A549 (cell line): ENCODE measurements at regions not wholly inside any gene's neighbourhood (a gene's known extent, or its start where the extent isn't known, plus 50 kb on each side); places are given as distances from the start of the nearest gene placed in this dataset.

Experiments
- ATAC-seq, 2 experiments: fragments of 200-7000 bp in 1 of 2; fragments of >200 bp in 1 of 2; cut with Nextera tagmentation in 1 of 2; cut with Tn5 transposase in 1 of 2; 3 replicates each; pipeline versions ENCODE4 v1.8.0 to v1.9.1; 2018 to 2020; ENCODE audit warnings: mild to moderate bottlenecking in 1 of 2, moderate library complexity in 1 of 2
- CTCF ChIA-PET: fragments of 300-600 bp; sonication (Branson Sonifier 250); formaldehyde crosslinking; extraction: SDS; loops from one replicate; lab custom pipeline; 2021; ENCODE audit warnings: antibody characterized with exemption, inconsistent platforms; lab: Yijun Ruan, JAX
- POLR2A ChIA-PET: fragments of 350-600 bp; formaldehyde crosslinking; extraction: SDS; loops from one replicate; lab custom pipeline; 2021; ENCODE audit warnings: antibody characterized with exemption, inconsistent platforms; lab: Yijun Ruan, JAX
- DNase-seq, 2 experiments: peaks; one replicate each; pipeline versions ENCODE4 v3.0.0 to v3.0.0-alpha.2; 2011 to 2016; ENCODE audit warnings: low read depth in 1 of 2, low spot score in 1 of 2
- FAIRE-seq: peaks from 2 replicates; lab custom pipeline; 2011; peaks lifted over from hg19 to GRCh38; lab: Jason Lieb, UNC
- H3K27ac ChIP-seq, 2 experiments: fragments of >200 bp; sonication (Bioruptor Twin); formaldehyde crosslinking; 3 replicates each; pipeline ENCODE4 v1.5.1; 2016 to 2017
- H3K4me1 ChIP-seq: fragments of >200 bp; sonication (Bioruptor Twin); formaldehyde crosslinking; 3 replicates; pipeline ENCODE4 v1.6.1; 2016
- H3K4me2 ChIP-seq: fragments of >200 bp; sonication (Bioruptor Twin); formaldehyde crosslinking; 3 replicates; pipeline ENCODE4 v1.6.1; 2016
- H3K4me3 ChIP-seq: fragments of >200 bp; sonication (Bioruptor Twin); formaldehyde crosslinking; 3 replicates; pipeline ENCODE4 v1.5.1; 2016
- H3K9me3 ChIP-seq: fragments of >200 bp; sonication (Bioruptor Twin); formaldehyde crosslinking; 3 replicates; pipeline ENCODE4 v1.6.1; 2016
- ATOH8 ChIP-seq: fragments of 250-450 bp; sonication (Bioruptor Pico); IDR thresholded peaks from 2 replicates; pipeline ENCODE4 v1.5.0; 2020; ENCODE audit warnings: low read depth, mild to moderate bottlenecking, moderate library complexity
- BCL3 ChIP-seq: fragments of >200 bp; sonication (Bioruptor Twin); formaldehyde crosslinking; IDR thresholded peaks from 3 replicates; pipeline ENCODE4 v1.6.1; 2016
- CBX2 ChIP-seq: fragments of 200-600 bp; sonication (generic); IDR thresholded peaks from 2 replicates; pipeline ENCODE4 v1.6.1; 2016; ENCODE audit warnings: low read depth, mild to moderate bottlenecking, borderline replicate concordance
- CBX8 ChIP-seq: fragments of 200-600 bp; sonication (generic); IDR thresholded peaks from 2 replicates; pipeline ENCODE4 v1.6.1; 2016
- CHD4 ChIP-seq: fragments of 200-600 bp; sonication (generic); IDR thresholded peaks from 2 replicates; pipeline ENCODE4 v1.6.1; 2016; ENCODE audit warnings: antibody characterized with exemption, mild to moderate bottlenecking, borderline replicate concordance
- EP300 ChIP-seq, 2 experiments: fragments of >200 bp; sonication (Bioruptor Twin); formaldehyde crosslinking; IDR thresholded peaks; 2 replicates in 1 of 2; 3 replicates in 1 of 2; pipeline ENCODE4 v1.6.1; 2016 to 2017
- ESRRA ChIP-seq: fragments of 150-350 bp; IDR thresholded peaks from 2 replicates; pipeline ENCODE4 v1.6.1; 2014; ENCODE audit warnings: mild to moderate bottlenecking, low read length, borderline replicate concordance
- FOXS1 ChIP-seq: fragments of 250-450 bp; sonication (Bioruptor Pico); IDR thresholded peaks from 2 replicates; pipeline ENCODE4 v1.5.0; 2020; ENCODE audit warnings: mild to moderate bottlenecking, moderate library complexity
- HDAC2 ChIP-seq: fragments of 200-600 bp; sonication (generic); IDR thresholded peaks from 2 replicates; pipeline ENCODE4 v1.6.1; 2016
- HES2 ChIP-seq: fragments of >200 bp; sonication (Bioruptor Twin); formaldehyde crosslinking; IDR thresholded peaks from 2 replicates; pipeline ENCODE4 v1.6.1; 2016
- HOXB5 ChIP-seq: fragments of 250-450 bp; sonication (Bioruptor Pico); IDR thresholded peaks from 2 replicates; pipeline ENCODE4 v1.5.0; 2020; ENCODE audit warnings: mild to moderate bottlenecking, moderate library complexity
- JUN ChIP-seq, 2 experiments: fragments of >200 bp; sonication (Bioruptor Twin); formaldehyde crosslinking; IDR thresholded peaks; 2 replicates in 1 of 2; 3 replicates in 1 of 2; pipeline ENCODE4 v1.6.1; 2016 to 2017
- JUNB ChIP-seq: fragments of >200 bp; sonication (Bioruptor Twin); formaldehyde crosslinking; IDR thresholded peaks from 2 replicates; pipeline ENCODE4 v1.6.1; 2016
- MAFK ChIP-seq: fragments of 450-650 bp; IDR thresholded peaks from 2 replicates; pipeline ENCODE4 v1.6.1; 2014; ENCODE audit not compliant: partially characterized antibody
- MAZ ChIP-seq: fragments of 150-350 bp; IDR thresholded peaks from 2 replicates; pipeline ENCODE4 v1.6.1; 2014; ENCODE audit warnings: antibody characterized with exemption, low read depth, low read length, borderline replicate concordance
- NFE2L2 ChIP-seq: fragments of 150-350 bp; conservative IDR thresholded peaks from 2 replicates; pipeline ENCODE4 v1.6.1; 2014; ENCODE audit warnings: low read length
- PHF8 ChIP-seq: fragments of 200-600 bp; sonication (generic); IDR thresholded peaks from 2 replicates; pipeline ENCODE4 v1.6.1; 2016; ENCODE audit warnings: low read depth, mild to moderate bottlenecking, antibody characterized with exemption, moderate library complexity, borderline replicate concordance
- POLR2A ChIP-seq: IDR thresholded peaks from 2 replicates; pipeline ENCODE4 v1.6.1; 2012; ENCODE audit warnings: mild to moderate bottlenecking, low read length
- POLR2AphosphoS2 ChIP-seq: conservative IDR thresholded peaks from 2 replicates; pipeline ENCODE4 v1.6.1; 2012; ENCODE audit warnings: low read length, improper control_type of control experiment, inconsistent platforms
- RAD21 ChIP-seq, 2 experiments: fragments of >200 bp in 1 of 2; sonication (Bioruptor Twin) in 1 of 2; formaldehyde crosslinking in 1 of 2; IDR thresholded peaks in 1 of 2; conservative IDR thresholded peaks in 1 of 2; 2 replicates in 1 of 2; 3 replicates in 1 of 2; pipeline ENCODE4 v1.6.1; 2012 to 2018; ENCODE audit warnings: inconsistent platforms in 1 of 2
- RCOR1 ChIP-seq: fragments of 150-350 bp; IDR thresholded peaks from 2 replicates; pipeline ENCODE4 v1.6.1; 2014; ENCODE audit warnings: antibody characterized with exemption, low read length, low read depth
- RNF2 ChIP-seq: fragments of 200-600 bp; sonication (generic); IDR thresholded peaks from 2 replicates; pipeline ENCODE4 v1.6.1; 2016; ENCODE audit warnings: low read depth, mild to moderate bottlenecking, antibody characterized with exemption, moderate library complexity, borderline replicate concordance
- SMC3 ChIP-seq: fragments of >200 bp; sonication (Bioruptor Twin); formaldehyde crosslinking; IDR thresholded peaks from 3 replicates; pipeline ENCODE4 v1.6.1; 2018; ENCODE audit warnings: inconsistent platforms
- SREBF2 ChIP-seq: fragments of 450-650 bp; IDR thresholded peaks from 2 replicates; pipeline ENCODE4 v1.6.1; 2014; ENCODE audit warnings: mild to moderate bottlenecking, moderate library complexity
- TFCP2L1 ChIP-seq: fragments of 250-450 bp; sonication (Bioruptor Pico); IDR thresholded peaks from 2 replicates; pipeline ENCODE4 v1.5.0; 2021; ENCODE audit warnings: mild to moderate bottlenecking
- TP53 ChIP-seq: fragments of 250-450 bp; sonication (Bioruptor Pico); IDR thresholded peaks from 2 replicates; pipeline ENCODE4 v1.5.0; 2021; ENCODE audit warnings: mild to moderate bottlenecking, moderate library complexity
- USF2 ChIP-seq: fragments of 450-650 bp; IDR thresholded peaks from 2 replicates; pipeline ENCODE4 v1.6.1; 2014; ENCODE audit warnings: antibody characterized with exemption
- ZSCAN20 ChIP-seq: fragments of 250-450 bp; sonication (Bioruptor Pico); IDR thresholded peaks from 2 replicates; pipeline ENCODE4 v1.8.0; 2022; ENCODE audit warnings: mild to moderate bottlenecking, moderate library complexity
- WGBS: methylation state at CpG from one replicate; pipeline ENCODE4 v1.1.6; 2017; ENCODE audit errors: missing lambda C conversion rate; 5-methylcytosine and 5-hydroxymethylcytosine counted together

GRCh38 chrY:21023906-21024305 lies 268.0 kb downstream of the RPS4Y2 start:
- DNase-seq = no peak
- no peaks in the 10 kb centered on the region for H3K9me3 ChIP-seq
- FAIRE-seq = no peak
- H3K4me3 ChIP-seq = no peak overlapping the region
- no peaks in the 10 kb centered on the region for H3K4me1 ChIP-seq
- TF ChIP-seq CBX2 (no peak), ZSCAN20 (CRISPR knock-in tag) (no peak), HOXB5 (CRISPR knock-in tag) (no peak), BCL3 (no peak), MAZ (no peak), TFCP2L1 (CRISPR knock-in tag) (no peak), RCOR1 (no peak), FOXS1 (CRISPR knock-in tag) (no peak), HDAC2 (no peak), MAFK (no peak), TP53 (CRISPR knock-in tag) (no peak), NFE2L2 (no peak), HES2 (no peak)
- TF ChIP-seq, all 56 proteins: peak for 0
- WGBS = 0% methylated on average over 3 of the region's 3 CpGs
- POLR2A ChIA-PET = no interaction called here
- ATAC-seq = no peak
- H3K27ac ChIP-seq = no peak overlapping the region
- CTCF ChIA-PET = no interaction called here
- H3K4me2 ChIP-seq = no peak overlapping the region

- no peak for DNase-seq
- Histone ChIP-seq H3K4me2 (no peak overlapping the region), H3K4me3 (no peak overlapping the region), H3K27ac (no peak overlapping the region), H3K9me3 (no peaks in the 10 kb centered on the region), H3K4me1 (no peaks in the 10 kb centered on the region)
- ChIA-PET POLR2A (no interaction called here), CTCF (no interaction called here)
- FAIRE-seq = no peak
- TF ChIP-seq USF2 (no peak), SREBF2 (no peak)
- 7% methylated on average over 3 of the region's 3 CpGs for WGBS
- no peak for ATAC-seq
Observed at GRCh38 chrY:21028506-21028905, 272.6 kb downstream of the RPS4Y2 start.

GRCh38 chrY:21033363-21033762 lies 277.5 kb downstream of the RPS4Y2 start:
- 3% methylated on average over 2 of the region's 2 CpGs for WGBS
- POLR2A ChIA-PET = no interaction called here
- TF ChIP-seq RCOR1 = no peak
- no peak for TF ChIP-seq SMC3
- TF ChIP-seq HOXB5 (CRISPR knock-in tag) = no peak
- TF ChIP-seq RAD21 (conservative IDR thresholded peaks at IDR 0.05 in 1 of 2, IDR thresholded peaks at IDR 0.05 in 1 of 2) = no peak
- no peak for TF ChIP-seq POLR2AphosphoS2
- no peak for TF ChIP-seq MAFK
- TF ChIP-seq POLR2A = no peak
- TF ChIP-seq MAZ = no peak
- no peak for TF ChIP-seq ESRRA
- no peak for TF ChIP-seq EP300 (IDR thresholded peaks at IDR 0.05)
- TF ChIP-seq JUN (IDR thresholded peaks at IDR 0.05) = no peak
- no peak for TF ChIP-seq CHD4
- TF ChIP-seq RNF2 = no peak
- no peak for TF ChIP-seq ATOH8 (CRISPR knock-in tag)
- TF ChIP-seq JUNB = no peak
- TF ChIP-seq CBX8 = no peak
- no peak for TF ChIP-seq HES2
- TF ChIP-seq PHF8 = no peak
- no peak for FAIRE-seq
- no peaks in the 10 kb centered on the region for H3K4me1 ChIP-seq
- H3K4me2 ChIP-seq = no peak overlapping the region
- no peak for ATAC-seq
- CTCF ChIA-PET = no interaction called here
- no peaks in the 10 kb centered on the region for H3K9me3 ChIP-seq
- no peak overlapping the region for H3K4me3 ChIP-seq
- no peak overlapping the region for H3K27ac ChIP-seq
- DNase-seq = no peak
